Naive thymus-derived CD4-positive, alpha-beta T cell (primary cell): ENCODE measurements at regions not wholly inside any gene's neighbourhood (a gene's known extent, or its start where the extent isn't known, plus 50 kb on each side); places are given as distances from the start of the nearest gene placed in this dataset.

ENCODE experiments used
- ATAC-seq: fragments of 150-1000 bp; cut with Tn5 transposase; 2 replicates; pipeline ENCODE4 v1.10.0; 2021; ENCODE audit warnings: mild to moderate bottlenecking, moderate library complexity
- CTCF ChIA-PET: fragments of 350-600 bp; sonication (Branson Sonifier 250); formaldehyde crosslinking; loops from one replicate; lab custom pipeline; 2021; ENCODE audit warnings: antibody characterized with exemption; lab: Charles Lee
- POLR2A ChIA-PET: fragments of 350-600 bp; sonication (Branson Sonifier 250); formaldehyde crosslinking; loops from one replicate; lab custom pipeline; 2021; ENCODE audit warnings: antibody characterized with exemption, inconsistent platforms; lab: Charles Lee
- DNase-seq, 9 donors: peaks; one replicate each; pipeline versions ENCODE4 v3.0.0 to v3.0.0-alpha.2; 2020 to 2022; ENCODE audit warnings: mixed read lengths in 1 of 9
- H3K27ac ChIP-seq: one replicate; pipeline ENCODE4 v1.7.0; 2013; ENCODE audit warnings: mild to moderate bottlenecking, low read depth, low read length, moderate library complexity
- H3K27me3 ChIP-seq, 2 donors: one replicate each; pipeline ENCODE4 v1.7.0; 2013; ENCODE audit warnings: low read length in 2 of 2, mild to moderate bottlenecking in 2 of 2, moderate library complexity in 2 of 2; ENCODE audit not compliant: control insufficient read depth in 2 of 2, insufficient read depth in 2 of 2
- H3K36me3 ChIP-seq, 3 experiments: 1 replicate in 2 of 3; 2 replicates in 1 of 3; pipeline ENCODE4 v1.7.0; 2013; ENCODE audit warnings: low read length in 3 of 3, mild to moderate bottlenecking in 3 of 3, moderate library complexity in 1 of 3; ENCODE audit not compliant: insufficient read depth in 3 of 3, control insufficient read depth in 2 of 3
- H3K4me1 ChIP-seq, 2 donors: one replicate each; pipeline ENCODE4 v1.7.0; 2013; ENCODE audit warnings: low read length in 2 of 2, mild to moderate bottlenecking in 2 of 2, moderate library complexity in 1 of 2; ENCODE audit not compliant: control insufficient read depth in 2 of 2, insufficient read depth in 2 of 2
- H3K4me3 ChIP-seq: 2 replicates; pipeline ENCODE4 v1.7.0; 2013; ENCODE audit warnings: mild to moderate bottlenecking, low read length
- H3K9me3 ChIP-seq, 3 experiments: 1 replicate in 2 of 3; 2 replicates in 1 of 3; pipeline ENCODE4 v1.7.0; 2013; ENCODE audit warnings: low read length in 3 of 3; ENCODE audit not compliant: control insufficient read depth in 2 of 3
- H3K27ac Mint-ChIP-seq, 9 donors: one replicate each; pipeline ENCODE4 v1.8.0; 2020 to 2022; ENCODE audit warnings: mixed read lengths in 9 of 9, mild to moderate bottlenecking in 8 of 9, moderate library complexity in 5 of 9, inconsistent platforms in 2 of 9
- H3K27me3 Mint-ChIP-seq, 5 donors: one replicate each; pipeline ENCODE4 v1.8.0; 2021 to 2022; ENCODE audit warnings: mixed read lengths in 5 of 5, mild to moderate bottlenecking in 1 of 5
- H3K36me3 Mint-ChIP-seq, 5 donors: one replicate each; pipeline ENCODE4 v1.8.0; 2020 to 2022; ENCODE audit warnings: mixed read lengths in 5 of 5, mild to moderate bottlenecking in 3 of 5, inconsistent platforms in 1 of 5
- H3K4me1 Mint-ChIP-seq, 7 donors: one replicate each; pipeline ENCODE4 v1.8.0; 2020 to 2022; ENCODE audit warnings: mixed read lengths in 7 of 7, mild to moderate bottlenecking in 3 of 7, inconsistent platforms in 1 of 7
- H3K4me3 Mint-ChIP-seq, 10 donors: one replicate each; pipeline ENCODE4 v1.8.0; 2020 to 2022; ENCODE audit warnings: mild to moderate bottlenecking in 10 of 10, mixed read lengths in 10 of 10, moderate library complexity in 6 of 10, inconsistent platforms in 2 of 10
- H3K9me3 Mint-ChIP-seq, 11 donors: one replicate each; pipeline ENCODE4 v1.8.0; 2020 to 2022; ENCODE audit warnings: mixed read lengths in 11 of 11, mild to moderate bottlenecking in 4 of 11, inconsistent platforms in 1 of 11, moderate library complexity in 1 of 11
- intact Hi-C, 2 donors: fragments of 100-400 bp; cut with micrococcal nuclease; formaldehyde crosslinking; loops; one replicate each; pipeline ENCODE4 v1.15.1; 2023

GRCh38 chr5:98714710-98715288, 58.7 kb upstream of the RGMB start:
- Histone ChIP-seq H3K9me3 (no peaks in the 10 kb centered on the region), H3K36me3 (no peaks in the 10 kb centered on the region), H3K4me3 (no peak overlapping the region), H3K27ac (no peak overlapping the region), H3K27me3 (no peaks in the 10 kb centered on the region), H3K4me1 (no peaks in the 10 kb centered on the region)
- ChIA-PET CTCF (no interaction called here), POLR2A (no interaction called here)
- peaks cover 0 to 5% (median 0%) of the 10 kb centered on the region in 5 donors for H3K36me3 Mint-ChIP-seq
- DNase-seq: no peak
- intact Hi-C loops: no loop called here
- ATAC-seq: no peak
- H3K4me3 Mint-ChIP-seq: no peak overlapping the region
- H3K27ac Mint-ChIP-seq: no peak overlapping the region
- no peaks in the 10 kb centered on the region for H3K4me1 Mint-ChIP-seq
- peaks cover 0 to 20% (median 17%) of the 10 kb centered on the region in 5 donors for H3K27me3 Mint-ChIP-seq
- peaks cover 0 to 12% (median 9%) of the 10 kb centered on the region in 11 donors for H3K9me3 Mint-ChIP-seq

- Mint-ChIP-seq H3K27ac (no peak overlapping the region), H3K9me3 (peaks cover 0 to 12% (median 9%) of the 10 kb centered on the region in 11 donors), H3K4me3 (no peak overlapping the region), H3K4me1 (no peaks in the 10 kb centered on the region), H3K36me3 (peaks cover 0 to 5% (median 0%) of the 10 kb centered on the region in 5 donors), H3K27me3 (peaks cover 0 to 18% (median 15%) of the 10 kb centered on the region in 5 donors)
- Histone ChIP-seq H3K27ac (no peak overlapping the region), H3K4me1 (no peaks in the 10 kb centered on the region), H3K36me3 (no peaks in the 10 kb centered on the region), H3K27me3 (no peaks in the 10 kb centered on the region), H3K9me3 (no peaks in the 10 kb centered on the region), H3K4me3 (no peak overlapping the region)
- ATAC-seq: no peak
- ChIA-PET POLR2A (no interaction called here), CTCF (interaction anchor here (0.7 kb wide), 1 partner anchor 301 kb away, joined by 3 read pairs; no protein-coding TSS in a partner anchor)
- DNase-seq: no peak
- intact Hi-C loops: no loop called here
These were observed 52.1 kb upstream of the RGMB start for GRCh38 chr5:98721231-98721928.

GRCh38 chr5:98722188-98722587, 51.3 kb upstream of the RGMB start:
- no peak for ATAC-seq
- ChIA-PET POLR2A (no interaction called here), CTCF (interaction anchor here (0.5 kb wide), 1 partner anchor 8 kb away, joined by 3 read pairs; no protein-coding TSS in a partner anchor)
- H3K36me3 ChIP-seq: no peaks in the 10 kb centered on the region
- H3K27ac ChIP-seq: no peak overlapping the region
- Mint-ChIP-seq H3K36me3 (peaks cover 0 to 5% (median 0%) of the 10 kb centered on the region in 5 donors), H3K4me1 (no peaks in the 10 kb centered on the region), H3K27ac (no peak overlapping the region), H3K4me3 (no peak overlapping the region), H3K27me3 (peaks cover 0 to 20% (median 15%) of the 10 kb centered on the region in 5 donors), H3K9me3 (peaks cover 0 to 12% (median 9%) of the 10 kb centered on the region in 11 donors)
- H3K9me3 ChIP-seq: no peaks in the 10 kb centered on the region
- intact Hi-C loops: no loop called here
- H3K27me3 ChIP-seq: no peaks in the 10 kb centered on the region
- DNase-seq: no peak
- no peak overlapping the region for H3K4me3 ChIP-seq
- H3K4me1 ChIP-seq: no peaks in the 10 kb centered on the region

- Mint-ChIP-seq H3K36me3 (peaks cover 0 to 5% (median 0%) of the 10 kb centered on the region in 5 donors), H3K4me1 (no peaks in the 10 kb centered on the region), H3K27ac (no peak overlapping the region), H3K27me3 (peaks cover 0 to 23% (median 15%) of the 10 kb centered on the region in 5 donors), H3K4me3 (no peak overlapping the region), H3K9me3 (peaks cover 0 to 12% (median 8%) of the 10 kb centered on the region in 11 donors)
- CTCF ChIA-PET: no interaction called here
- H3K9me3 ChIP-seq: no peaks in the 10 kb centered on the region
- no peak overlapping the region for H3K27ac ChIP-seq
- intact Hi-C loops: no loop called here
- H3K4me1 ChIP-seq: no peaks in the 10 kb centered on the region
- H3K4me3 ChIP-seq: no peak overlapping the region
- no peaks in the 10 kb centered on the region for H3K27me3 ChIP-seq
- no peak for ATAC-seq
- POLR2A ChIA-PET: no interaction called here
- no peaks in the 10 kb centered on the region for H3K36me3 ChIP-seq
- DNase-seq: no peak
These were observed 50.4 kb upstream of the RGMB start for GRCh38 chr5:98723061-98723460.
